NCI-H1417 (cell line): ENCODE measurements at regions not wholly inside any gene's neighbourhood (a gene's known extent, or its start where the extent isn't known, plus 50 kb on each side); places are given as distances from the start of the nearest gene placed in this dataset.
"Not testable (repeated sequence)": the region's sequence is repeated elsewhere in the genome, so short reads cannot be mapped to it uniquely, and the experiment has no call there.

ENCODE experiments used
- DNase-seq, 3 experiments: peaks; one replicate each; lab custom pipeline; 2025; lab: John Stamatoyannopoulos, UW

GRCh38 chr3:182622241-182622545, 171.1 kb upstream of the ATP11B start:
- DNase-seq: no peak

- no peak for DNase-seq
Observed at GRCh38 chr3:182626484-182627467, 166.5 kb upstream of the ATP11B start.

GRCh38 chr3:182628531-182628930, 164.8 kb upstream of the ATP11B start:
- no peak for DNase-seq

GRCh38 chr3:182629521-182629920, 163.8 kb upstream of the ATP11B start:
- DNase-seq: no peak

- DNase-seq: no peak
Observed at GRCh38 chr3:182631183-182632076, 161.9 kb upstream of the ATP11B start.

- no peak for DNase-seq
Observed at GRCh38 chr3:182632077-182632393, 161.3 kb upstream of the ATP11B start.

GRCh38 chr3:182633186-182633585, 160.1 kb upstream of the ATP11B start:
- peak in 1 of 3 experiments; percentile 24 for DNase-seq

GRCh38 chr3:182636646-182637045, 156.7 kb upstream of the ATP11B start:
- no peak for DNase-seq

- DNase-seq: no peak
Observed at GRCh38 chr3:182637350-182638110, 155.8 kb upstream of the ATP11B start.

- peak in 1 of 3 experiments; percentile 32 for DNase-seq
Observed at GRCh38 chr3:182644013-182644412, 149.3 kb upstream of the ATP11B start.

GRCh38 chr3:182644790-182645433, 148.4 kb upstream of the ATP11B start:
- no peak for DNase-seq

- no peak for DNase-seq
Observed at GRCh38 chr3:182650568-182651128, 142.7 kb upstream of the ATP11B start.

- DNase-seq: no peak
Observed at GRCh38 chr3:182651461-182651860, 141.8 kb upstream of the ATP11B start.

- DNase-seq: not testable (repeated sequence)
Observed at GRCh38 chr3:182653065-182653464, 140.2 kb upstream of the ATP11B start.

- DNase-seq: no peak
Observed at GRCh38 chr3:182668541-182668940, 124.8 kb upstream of the ATP11B start.

GRCh38 chr3:182668974-182669373, 124.3 kb upstream of the ATP11B start:
- no peak for DNase-seq

GRCh38 chr3:182671541-182671940, 121.8 kb upstream of the ATP11B start:
- DNase-seq: no peak

GRCh38 chr3:182671942-182672341, 121.4 kb upstream of the ATP11B start:
- DNase-seq: no peak

GRCh38 chr3:182673336-182673735, 120.0 kb upstream of the ATP11B start:
- DNase-seq: no peak

GRCh38 chr3:182682263-182683241, 110.8 kb upstream of the ATP11B start:
- peak; percentile 14 to 86 (median 83) for DNase-seq
